Esophagus squamous epithelium (tissue), 4 donors: ENCODE measurements at regions not wholly inside any gene's neighbourhood (a gene's known extent, or its start where the extent isn't known, plus 50 kb on each side); places are given as distances from the start of the nearest gene placed in this dataset.

Source experiments
- CTCF ChIP-seq, 6 experiments: fragments of 450-650 bp in 4 of 6; fragments of 200-600 bp in 2 of 6; sonication (generic) in 2 of 6; IDR thresholded peaks; one replicate each; pipeline ENCODE4 v1.5.1; 2016 to 2019; ENCODE audit warnings: antibody characterized with exemption in 6 of 6, mild to moderate bottlenecking in 4 of 6, moderate library complexity in 4 of 6
- POLR2A ChIP-seq, 4 donors: fragments of 450-650 bp; IDR thresholded peaks; one replicate each; pipeline ENCODE4 v1.6.1; 2017; ENCODE audit warnings: antibody characterized with exemption in 4 of 4, mild to moderate bottlenecking in 4 of 4, moderate library complexity in 3 of 4

GRCh38 chr10:31142026-31142425, 110.4 kb upstream of the ZNF438 start:
- no peak for TF ChIP-seq CTCF (IDR thresholded peaks at IDR 0.05)
- no peak for TF ChIP-seq POLR2A (IDR thresholded peaks at IDR 0.05)
